NB4 (cell line): ENCODE measurements at regions not wholly inside any gene's neighbourhood (a gene's known extent, or its start where the extent isn't known, plus 50 kb on each side); places are given as distances from the start of the nearest gene placed in this dataset.
"Not testable (repeated sequence)": the region's sequence is repeated elsewhere in the genome, so short reads cannot be mapped to it uniquely, and the experiment has no call there.

Source experiments
- DNase-seq: peaks from one replicate; pipeline ENCODE4 v3.0.0; 2010; ENCODE audit warnings: low read depth
- H3K4me3 ChIP-seq: one replicate; pipeline ENCODE4 v1.5.1; 2011; ENCODE audit warnings: mild to moderate bottlenecking, low read depth, low read length, moderate library complexity
- CTCF ChIP-seq: IDR thresholded peaks from one replicate; pipeline ENCODE4 v1.5.1; 2012; ENCODE audit warnings: low read depth, low read length
- MAX ChIP-seq: IDR thresholded peaks from 2 replicates; pipeline ENCODE4 v1.6.1; 2011; ENCODE audit warnings: low read depth, low read length
- MYC ChIP-seq: IDR thresholded peaks from 2 replicates; pipeline ENCODE4 v1.6.1; 2011; ENCODE audit warnings: low read depth, low read length
- POLR2A ChIP-seq: IDR thresholded peaks from 2 replicates; pipeline ENCODE4 v1.6.1; 2011; ENCODE audit warnings: mild to moderate bottlenecking; ENCODE audit not compliant: insufficient read length; ENCODE audit errors: extremely low read depth

- TF ChIP-seq MAX: no peak
- TF ChIP-seq POLR2A: no peak
- no peak for TF ChIP-seq CTCF
- TF ChIP-seq MYC: no peak
- no peak overlapping the region for H3K4me3 ChIP-seq
- no peak for DNase-seq
Observed at GRCh38 chr15:35254062-35254461, 169.0 kb upstream of the NANOGP8 start.

GRCh38 chr15:35252351-35252865 is 167.3 kb upstream of the NANOGP8 start:
- no peak for TF ChIP-seq MYC
- TF ChIP-seq POLR2A: no peak
- TF ChIP-seq MAX: no peak
- TF ChIP-seq CTCF: no peak
- no peak overlapping the region for H3K4me3 ChIP-seq
- no peak for DNase-seq

GRCh38 chr15:35247150-35247549 is 162.1 kb upstream of the NANOGP8 start:
- TF ChIP-seq MAX (no peak), POLR2A (no peak), CTCF (no peak), MYC (no peak)

GRCh38 chr15:35246451-35246850 is 161.4 kb upstream of the NANOGP8 start:
- H3K4me3 ChIP-seq: no peak overlapping the region
- no peak for DNase-seq
- no peak for TF ChIP-seq POLR2A
- TF ChIP-seq MYC: no peak
- TF ChIP-seq MAX: no peak
- no peak for TF ChIP-seq CTCF

More at GRCh38 chr15:35247150-35247549, 162.1 kb upstream of the NANOGP8 start:
- DNase-seq: no peak
- no peak overlapping the region for H3K4me3 ChIP-seq

- DNase-seq, H3K4me3 ChIP-seq: not testable (repeated sequence)
Observed at GRCh38 chr15:35245681-35246080, 160.6 kb upstream of the NANOGP8 start.

GRCh38 chr15:35244227-35244626 is 159.1 kb upstream of the NANOGP8 start:
- no peak overlapping the region for H3K4me3 ChIP-seq
- DNase-seq: no peak
- no peak for TF ChIP-seq POLR2A
- TF ChIP-seq MYC: no peak
- no peak for TF ChIP-seq MAX
- TF ChIP-seq CTCF: no peak
